WTC11 (cell line): ENCODE measurements at regions not wholly inside any gene's neighbourhood (a gene's known extent, or its start where the extent isn't known, plus 50 kb on each side); places are given as distances from the start of the nearest gene placed in this dataset.

Source experiments
- ATAC-seq: fragments of 200-7000 bp; cut with Tn5 transposase; 2 replicates; pipeline ENCODE4 v1.10.0; 2021; ENCODE audit warnings: mild to moderate bottlenecking, moderate library complexity
- CTCF ChIA-PET: fragments of 300-600 bp; sonication (Branson Sonifier 250); formaldehyde crosslinking; loops from one replicate; lab custom pipeline; 2021; ENCODE audit warnings: antibody characterized with exemption; lab: Charles Lee
- POLR2A ChIA-PET: fragments of 350-600 bp; sonication (Branson Sonifier 250); formaldehyde crosslinking; loops from one replicate; lab custom pipeline; 2021; ENCODE audit warnings: antibody characterized with exemption; lab: Charles Lee
- DNase-seq: peaks from one replicate; pipeline ENCODE4 v3.0.0; 2021; ENCODE audit warnings: low spot score
- H3K27ac Mint-ChIP-seq: 2 replicates; pipeline ENCODE4 v1.8.0; 2021; ENCODE audit warnings: mixed read lengths
- H3K27me3 Mint-ChIP-seq: 2 replicates; pipeline ENCODE4 v1.8.0; 2021; ENCODE audit warnings: low read depth, mild to moderate bottlenecking, moderate library complexity, mixed read lengths
- H3K36me3 Mint-ChIP-seq: 2 replicates; pipeline ENCODE4 v1.8.0; 2021; ENCODE audit warnings: mixed read lengths
- H3K4me1 Mint-ChIP-seq: 2 replicates; pipeline ENCODE4 v1.8.0; 2022; ENCODE audit warnings: mixed read lengths
- H3K4me3 Mint-ChIP-seq: 2 replicates; pipeline ENCODE4 v1.8.0; 2021; ENCODE audit warnings: mild to moderate bottlenecking, moderate library complexity, mixed read lengths
- H3K9me3 Mint-ChIP-seq: 2 replicates; pipeline ENCODE4 v1.8.0; 2021; ENCODE audit warnings: mixed read lengths
- AR ChIP-seq: fragments of 250-450 bp; sonication (Bioruptor Pico); IDR thresholded peaks from 2 replicates; pipeline ENCODE4 v1.9.0; 2021; ENCODE audit warnings: mild to moderate bottlenecking
- ATF3 ChIP-seq: sonication (generic); formaldehyde crosslinking; conservative IDR thresholded peaks from 2 replicates; pipeline ENCODE4 v1.8.1; 2022; ENCODE audit warnings: mild to moderate bottlenecking, missing genetic modification reagents
- E2F4 ChIP-seq: sonication (generic); formaldehyde crosslinking; IDR thresholded peaks from 2 replicates; pipeline ENCODE4 v1.8.1; 2022; ENCODE audit warnings: low read depth, mild to moderate bottlenecking, moderate library complexity, missing genetic modification reagents, borderline replicate concordance
- FOXK1 ChIP-seq: sonication (generic); formaldehyde crosslinking; IDR thresholded peaks from 2 replicates; pipeline ENCODE4 v1.8.0; 2022; ENCODE audit warnings: mild to moderate bottlenecking, moderate library complexity, missing genetic modification reagents
- HMGA2 ChIP-seq: fragments of 250-450 bp; sonication (Bioruptor Pico); IDR thresholded peaks from 2 replicates; pipeline ENCODE4 v1.4.0; 2021; ENCODE audit warnings: mild to moderate bottlenecking, moderate library complexity
- JAZF1 ChIP-seq: fragments of 250-450 bp; sonication (Bioruptor Pico); IDR thresholded peaks from 2 replicates; pipeline ENCODE4 v1.9.0; 2021; ENCODE audit warnings: moderate library complexity, mild to moderate bottlenecking, inconsistent platforms
- NR1H2 ChIP-seq: sonication (generic); formaldehyde crosslinking; IDR thresholded peaks from 2 replicates; pipeline ENCODE4 v1.9.0; 2021; ENCODE audit warnings: mild to moderate bottlenecking, moderate library complexity, missing genetic modification reagents
- PRDM15 ChIP-seq: sonication (generic); formaldehyde crosslinking; IDR thresholded peaks from 2 replicates; pipeline ENCODE4 v1.8.0; 2022; ENCODE audit warnings: missing genetic modification reagents
- PRRX2 ChIP-seq: fragments of 250-450 bp; sonication (Bioruptor Pico); IDR thresholded peaks from 2 replicates; pipeline ENCODE4 v1.8.0; 2021; ENCODE audit warnings: mild to moderate bottlenecking
- RELA ChIP-seq: sonication (generic); formaldehyde crosslinking; IDR thresholded peaks from 2 replicates; pipeline ENCODE4 v1.8.1; 2022; ENCODE audit warnings: missing genetic modification reagents, mild to moderate bottlenecking, borderline replicate concordance
- SOX15 ChIP-seq: fragments of 250-450 bp; sonication (Bioruptor Pico); IDR thresholded peaks from 2 replicates; pipeline ENCODE4 v1.9.0; 2021; ENCODE audit warnings: mild to moderate bottlenecking
- TCF7 ChIP-seq: sonication (generic); formaldehyde crosslinking; IDR thresholded peaks from 2 replicates; pipeline ENCODE4 v1.8.0; 2022; ENCODE audit warnings: mild to moderate bottlenecking, low read depth, missing genetic modification reagents, moderate library complexity
- USF2 ChIP-seq: sonication (generic); formaldehyde crosslinking; IDR thresholded peaks from 2 replicates; pipeline ENCODE4 v1.8.1; 2023; ENCODE audit warnings: mild to moderate bottlenecking, missing genetic modification reagents, moderate library complexity
- ZNF121 ChIP-seq: sonication (generic); formaldehyde crosslinking; IDR thresholded peaks from 2 replicates; pipeline ENCODE4 v1.8.0; 2023; ENCODE audit warnings: missing genetic modification reagents
- ZNF138 ChIP-seq: sonication (generic); formaldehyde crosslinking; conservative IDR thresholded peaks from 2 replicates; pipeline ENCODE4 v1.8.1; 2022; ENCODE audit warnings: mild to moderate bottlenecking, moderate library complexity, missing genetic modification reagents
- ZNF219 ChIP-seq: sonication (generic); formaldehyde crosslinking; IDR thresholded peaks from 2 replicates; pipeline ENCODE4 v1.8.0; 2023; ENCODE audit warnings: missing genetic modification reagents, mild to moderate bottlenecking, borderline replicate concordance
- ZNF281 ChIP-seq: sonication (generic); formaldehyde crosslinking; IDR thresholded peaks from 2 replicates; pipeline ENCODE4 v1.8.0; 2023; ENCODE audit warnings: mild to moderate bottlenecking, missing genetic modification reagents
- ZNF416 ChIP-seq: fragments of 250-450 bp; sonication (Bioruptor Pico); IDR thresholded peaks from 2 replicates; pipeline ENCODE4 v1.9.0; 2021; ENCODE audit warnings: mild to moderate bottlenecking, inconsistent platforms
- ZNF423 ChIP-seq: fragments of 250-450 bp; sonication (Bioruptor Pico); IDR thresholded peaks from 2 replicates; pipeline ENCODE4 v2.1.2; 2022; ENCODE audit warnings: mild to moderate bottlenecking, moderate library complexity

- H3K4me3 Mint-ChIP-seq = no peak overlapping the region
- H3K9me3 Mint-ChIP-seq = peaks cover 10% of the 10 kb centered on the region
- H3K27ac Mint-ChIP-seq = no peak overlapping the region
- no peaks in the 10 kb centered on the region for H3K27me3 Mint-ChIP-seq
- DNase-seq = no peak
- H3K4me1 Mint-ChIP-seq = peaks cover 17% of the 10 kb centered on the region
- TF ChIP-seq HMGA2 (CRISPR knock-in tag) (no peak), USF2 (CRISPR knock-in tag) (no peak), ZNF416 (no peak), ZNF281 (CRISPR knock-in tag) (no peak)
- H3K36me3 Mint-ChIP-seq = no peaks in the 10 kb centered on the region
- ChIA-PET CTCF (no interaction called here), POLR2A (interaction anchor here (0.6 kb wide), 2 partner anchors 325 to 411 kb away, joined by 3 to 5 read pairs; no protein-coding TSS in a partner anchor)
- ATAC-seq = no peak
Measured at GRCh38 chr1:91619881-91620280, 119.2 kb downstream of the CDC7 start.

- no peak overlapping the region for H3K4me3 Mint-ChIP-seq
- POLR2A ChIA-PET = no interaction called here
- ATAC-seq (no peak), DNase-seq (no peak)
- H3K9me3 Mint-ChIP-seq = peaks cover 10% of the 10 kb centered on the region
- H3K27me3 Mint-ChIP-seq = no peaks in the 10 kb centered on the region
- H3K27ac Mint-ChIP-seq = no peak overlapping the region
- peaks cover 19% of the 10 kb centered on the region for H3K4me1 Mint-ChIP-seq
- no peaks in the 10 kb centered on the region for H3K36me3 Mint-ChIP-seq
- no peak for TF ChIP-seq TCF7
- peak; percentile 57 for TF ChIP-seq USF2 (CRISPR knock-in tag)
- TF ChIP-seq AR = no peak
- no peak for TF ChIP-seq NR1H2 (CRISPR knock-in tag)
- TF ChIP-seq, all 79 proteins: peak for 1
- CTCF ChIA-PET = interaction anchor here (0.6 kb wide), 1 partner anchor 102 kb away, joined by 3 read pairs; no protein-coding TSS in a partner anchor
Measured at GRCh38 chr1:91621360-91621759, 120.7 kb downstream of the CDC7 start.

- no peak overlapping the region for H3K4me3 Mint-ChIP-seq
- peaks cover 17% of the 10 kb centered on the region for H3K4me1 Mint-ChIP-seq
- H3K27me3 Mint-ChIP-seq = no peaks in the 10 kb centered on the region
- H3K9me3 Mint-ChIP-seq = peaks cover 10% of the 10 kb centered on the region
- ChIA-PET POLR2A (interaction anchor here (0.6 kb wide), 1 partner anchor 448 kb away, joined by 3 read pairs; no protein-coding TSS in a partner anchor), CTCF (no interaction called here)
- ATAC-seq (no peak), DNase-seq (no peak)
- TF ChIP-seq ZNF423 (CRISPR knock-in tag) = no peak
- no peak for TF ChIP-seq ZNF138 (CRISPR knock-in tag)
- TF ChIP-seq ZNF121 (CRISPR knock-in tag) = no peak
- TF ChIP-seq HMGA2 (CRISPR knock-in tag) = no peak
- no peak for TF ChIP-seq RELA
- TF ChIP-seq PRRX2 (CRISPR knock-in tag) = no peak
- no peak for TF ChIP-seq ZNF219 (CRISPR knock-in tag)
- no peak for TF ChIP-seq JAZF1
- TF ChIP-seq SOX15 = no peak
- no peak for TF ChIP-seq ATF3 (CRISPR knock-in tag)
- TF ChIP-seq FOXK1 (CRISPR knock-in tag) = no peak
- no peak for TF ChIP-seq E2F4 (CRISPR knock-in tag)
- no peak for TF ChIP-seq PRDM15 (CRISPR knock-in tag)
- no peak overlapping the region for H3K27ac Mint-ChIP-seq
- H3K36me3 Mint-ChIP-seq = no peaks in the 10 kb centered on the region
Measured at GRCh38 chr1:91621907-91622306, 121.3 kb downstream of the CDC7 start.
